Cardiac fibroblast (primary cell): ENCODE measurements at regions not wholly inside any gene's neighbourhood (a gene's known extent, or its start where the extent isn't known, plus 50 kb on each side); places are given as distances from the start of the nearest gene placed in this dataset.

Experiments used
- DNase-seq, 2 donors: peaks; one replicate each; pipeline versions ENCODE4 v3.0.0 to v3.0.0-alpha.2; 2010; ENCODE audit warnings: low read depth in 2 of 2
- H3K4me3 ChIP-seq, 2 donors: replicated peaks in 1 of 2; 1 replicate in 1 of 2; 2 replicates in 1 of 2; pipeline ENCODE4 v1.5.1; 2011; ENCODE audit warnings: low read depth in 2 of 2, low read length in 2 of 2, mild to moderate bottlenecking in 2 of 2, moderate library complexity in 1 of 2
- TF ChIP-seq, protein P1 (sequence below): IDR thresholded peaks from one replicate; pipeline ENCODE4 v1.5.1; 2011; ENCODE audit warnings: low read depth, mild to moderate bottlenecking, low read length, inconsistent platforms

DNA sequence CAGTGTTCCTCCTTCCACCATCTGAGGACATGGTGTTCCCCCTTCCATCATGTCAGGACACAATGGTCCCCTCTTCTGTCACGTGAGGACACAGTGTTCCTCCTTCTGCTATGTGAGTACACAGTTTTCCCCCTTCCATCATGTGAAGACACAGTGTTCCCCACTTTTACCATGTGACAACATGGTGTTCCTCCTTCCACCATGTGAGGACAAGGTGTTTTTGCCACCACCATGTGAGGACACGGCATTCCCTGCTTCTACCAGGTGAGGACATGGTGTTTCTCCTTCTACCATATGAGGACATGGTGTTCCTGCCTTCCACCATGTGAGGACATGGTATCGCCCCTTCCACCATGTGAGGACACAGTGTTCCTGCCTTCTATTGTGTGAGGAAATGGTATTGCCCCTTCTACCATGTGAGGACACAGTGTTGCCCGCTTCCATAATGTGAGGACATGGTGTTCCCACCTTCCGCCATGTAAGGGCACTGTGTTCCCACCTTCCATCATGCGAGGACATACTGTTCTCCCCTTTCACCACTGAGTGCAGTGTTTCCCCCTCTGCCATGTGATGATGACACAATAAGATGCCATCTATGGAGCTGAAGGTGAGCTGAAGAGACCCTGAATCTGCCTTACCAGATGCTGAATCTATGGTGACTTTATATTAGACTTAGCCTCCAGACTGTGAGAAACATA is 132.3 kb downstream of the FCRL5 start:
- no peak overlapping the region for H3K4me3 ChIP-seq
- DNase-seq: no peak
- TF ChIP-seq, protein P1, sequence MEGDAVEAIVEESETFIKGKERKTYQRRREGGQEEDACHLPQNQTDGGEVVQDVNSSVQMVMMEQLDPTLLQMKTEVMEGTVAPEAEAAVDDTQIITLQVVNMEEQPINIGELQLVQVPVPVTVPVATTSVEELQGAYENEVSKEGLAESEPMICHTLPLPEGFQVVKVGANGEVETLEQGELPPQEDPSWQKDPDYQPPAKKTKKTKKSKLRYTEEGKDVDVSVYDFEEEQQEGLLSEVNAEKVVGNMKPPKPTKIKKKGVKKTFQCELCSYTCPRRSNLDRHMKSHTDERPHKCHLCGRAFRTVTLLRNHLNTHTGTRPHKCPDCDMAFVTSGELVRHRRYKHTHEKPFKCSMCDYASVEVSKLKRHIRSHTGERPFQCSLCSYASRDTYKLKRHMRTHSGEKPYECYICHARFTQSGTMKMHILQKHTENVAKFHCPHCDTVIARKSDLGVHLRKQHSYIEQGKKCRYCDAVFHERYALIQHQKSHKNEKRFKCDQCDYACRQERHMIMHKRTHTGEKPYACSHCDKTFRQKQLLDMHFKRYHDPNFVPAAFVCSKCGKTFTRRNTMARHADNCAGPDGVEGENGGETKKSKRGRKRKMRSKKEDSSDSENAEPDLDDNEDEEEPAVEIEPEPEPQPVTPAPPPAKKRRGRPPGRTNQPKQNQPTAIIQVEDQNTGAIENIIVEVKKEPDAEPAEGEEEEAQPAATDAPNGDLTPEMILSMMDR: no peak

DNA sequence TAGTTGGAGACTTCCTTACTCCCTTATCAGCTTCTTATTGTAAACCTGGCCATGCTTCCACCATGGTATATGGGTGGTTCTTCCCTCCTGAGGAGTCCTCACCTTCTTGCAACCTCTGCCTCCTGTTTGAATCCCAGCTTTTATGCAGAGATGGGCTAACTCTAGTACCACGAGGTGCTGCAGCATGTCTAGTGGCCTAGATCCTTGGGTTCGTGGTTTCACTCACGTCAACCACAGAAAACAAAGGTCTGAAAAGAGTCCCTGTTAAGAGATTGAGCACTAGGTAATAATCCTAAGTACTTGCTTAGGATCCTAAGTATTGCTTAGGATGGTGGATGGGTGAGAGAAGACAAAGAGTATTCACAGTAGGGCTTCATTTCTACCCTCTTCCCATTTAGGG is 133.7 kb downstream of the FCRL5 start:
- DNase-seq: no peak
- TF ChIP-seq, protein P1: no peak
- H3K4me3 ChIP-seq: no peak overlapping the region

DNA sequence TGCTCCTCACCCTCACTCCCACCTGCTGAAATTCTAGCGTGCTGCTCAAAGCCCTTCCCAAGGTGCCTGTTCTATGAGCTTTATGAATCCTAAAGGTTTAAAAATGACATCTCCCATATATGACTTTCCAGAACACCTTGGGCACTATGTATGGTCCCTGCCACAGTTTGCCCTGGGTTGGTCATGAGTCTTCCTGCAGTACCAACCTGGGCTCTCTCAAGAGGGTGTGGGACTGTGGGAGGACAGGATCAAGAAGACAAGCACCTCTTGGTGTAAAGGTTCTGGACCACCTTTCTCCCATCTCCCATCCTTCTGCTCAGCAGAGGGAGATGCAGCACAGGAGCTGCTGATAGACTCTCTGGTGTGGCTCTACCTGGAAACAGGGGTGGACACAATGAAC is 134.1 kb downstream of the FCRL5 start:
- no peak overlapping the region for H3K4me3 ChIP-seq
- TF ChIP-seq, protein P1: no peak
- no peak for DNase-seq

DNA sequence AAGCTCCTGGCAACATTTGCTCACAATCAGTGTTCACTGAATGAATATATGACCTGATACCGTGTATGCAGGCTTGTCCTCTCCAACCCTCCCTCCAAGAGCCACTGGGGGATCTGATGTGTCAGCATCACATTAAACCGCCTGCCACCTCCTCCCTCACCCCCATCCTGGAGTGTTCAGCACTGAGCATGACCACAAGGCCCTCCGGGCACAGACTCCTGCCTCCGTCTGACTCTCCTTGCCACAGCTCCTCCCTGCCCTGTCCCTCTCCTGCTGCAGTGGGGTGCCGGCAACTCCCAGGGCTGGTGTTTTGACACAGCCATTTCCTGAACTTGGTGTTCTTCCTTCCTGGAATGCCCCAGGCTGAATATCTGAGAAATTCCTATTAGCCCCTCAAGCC is 136.7 kb downstream of the FCRL5 start:
- DNase-seq: peak in 1 of 2 donors; percentile 8
- H3K4me3 ChIP-seq: no peak overlapping the region
- TF ChIP-seq, protein P1: no peak

DNA sequence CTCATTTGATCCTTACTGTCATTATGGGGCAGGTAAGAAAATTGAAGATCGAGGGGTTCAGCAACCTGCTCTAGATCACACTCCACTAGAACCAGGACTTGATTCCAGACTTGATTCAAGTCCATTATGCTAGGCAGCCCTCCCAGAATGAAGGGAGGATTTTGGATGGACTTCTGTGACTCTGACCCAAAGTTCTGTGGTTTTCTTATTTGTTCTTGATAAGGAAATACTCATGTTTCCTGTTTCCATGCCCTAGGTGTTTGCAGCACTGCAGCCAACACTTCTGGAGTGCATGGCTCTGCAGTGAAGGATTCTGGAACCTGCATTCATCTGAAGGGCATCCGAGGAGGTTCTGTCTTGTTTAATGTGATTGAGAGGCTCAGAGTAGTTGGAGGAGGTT is 140.0 kb downstream of the FCRL5 start:
- no peak overlapping the region for H3K4me3 ChIP-seq
- TF ChIP-seq, protein P1: no peak
- DNase-seq: no peak

DNA sequence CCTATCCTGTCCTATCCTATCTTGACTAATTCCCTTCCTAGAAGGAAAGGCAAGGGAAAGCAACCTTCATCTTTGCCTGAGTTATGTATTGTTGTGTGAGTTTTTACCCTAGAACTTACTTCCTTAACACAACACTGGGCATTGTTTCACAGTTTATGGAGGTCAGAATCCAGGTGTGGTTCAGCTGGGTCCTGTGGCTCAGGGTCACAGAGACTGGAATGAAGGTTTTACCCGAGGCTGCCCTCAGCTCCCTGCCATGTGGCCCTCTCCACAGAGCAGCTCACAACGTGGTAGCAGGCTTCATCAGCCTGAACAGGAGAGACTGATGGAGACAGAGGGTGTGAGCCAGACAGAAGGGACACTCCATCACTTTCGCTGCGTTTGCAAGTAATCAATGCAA is 140.5 kb downstream of the FCRL5 start:
- DNase-seq: no peak
- TF ChIP-seq, protein P1: no peak

DNA sequence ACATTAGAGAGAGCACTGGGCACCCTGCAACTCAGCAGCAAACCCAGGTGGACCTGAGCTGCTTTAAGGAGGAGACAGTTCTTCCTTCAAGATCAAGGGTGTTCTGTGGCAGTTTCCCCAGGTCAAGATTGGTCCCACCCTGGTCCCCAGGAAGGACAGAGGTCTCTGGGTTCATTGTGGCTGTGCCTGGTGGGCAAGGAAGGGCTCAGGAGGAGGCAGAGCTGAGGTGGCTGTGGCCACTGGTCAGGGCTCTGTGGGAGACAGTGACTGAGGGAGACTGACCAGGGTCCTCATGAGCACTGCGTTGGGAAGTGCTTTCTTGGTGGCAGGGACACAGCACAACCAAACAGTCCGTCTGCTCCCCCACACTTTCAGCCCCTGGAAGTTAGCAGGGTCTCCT is 141.3 kb downstream of the FCRL5 start:
- TF ChIP-seq, protein P1: no peak
- no peak for DNase-seq
- H3K4me3 ChIP-seq: no peak overlapping the region

More for the DNA sequence above, 140.5 kb downstream of the FCRL5 start:
- no peak overlapping the region for H3K4me3 ChIP-seq
